ENCODE measurements at regions not wholly inside any gene's neighbourhood (a gene's known extent, or its start where the extent isn't known, plus 50 kb on each side); places are given as distances from the start of the nearest gene placed in this dataset.

GRCh38 chr10:105855791-105856190 is 1214.7 kb downstream of the SORCS3 start:
- ATAC-seq = no peak

GRCh38 chr10:105844676-105845570 is 1203.8 kb downstream of the SORCS3 start:
- ATAC-seq = no peak

DNA sequence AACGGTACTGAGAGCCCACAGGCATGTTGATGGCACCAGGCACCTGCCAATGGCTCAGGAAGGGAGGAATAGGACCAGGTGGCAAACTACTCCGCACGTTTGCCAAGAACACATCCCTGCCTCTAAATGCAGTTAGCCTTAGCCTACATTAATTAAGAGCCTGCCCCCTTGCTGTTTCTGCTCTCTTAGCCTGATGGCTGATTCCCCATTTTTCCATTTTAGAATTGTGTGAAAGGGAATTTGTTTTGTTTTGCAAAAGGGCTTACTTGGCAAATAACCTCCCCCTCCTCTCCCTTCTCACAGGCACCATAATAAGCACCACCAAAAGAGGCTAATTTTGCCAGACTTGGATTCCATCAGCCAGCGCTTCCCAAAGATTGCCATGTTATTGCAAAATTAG is 1203.2 kb downstream of the SORCS3 start:
- ATAC-seq = no peak

DNA sequence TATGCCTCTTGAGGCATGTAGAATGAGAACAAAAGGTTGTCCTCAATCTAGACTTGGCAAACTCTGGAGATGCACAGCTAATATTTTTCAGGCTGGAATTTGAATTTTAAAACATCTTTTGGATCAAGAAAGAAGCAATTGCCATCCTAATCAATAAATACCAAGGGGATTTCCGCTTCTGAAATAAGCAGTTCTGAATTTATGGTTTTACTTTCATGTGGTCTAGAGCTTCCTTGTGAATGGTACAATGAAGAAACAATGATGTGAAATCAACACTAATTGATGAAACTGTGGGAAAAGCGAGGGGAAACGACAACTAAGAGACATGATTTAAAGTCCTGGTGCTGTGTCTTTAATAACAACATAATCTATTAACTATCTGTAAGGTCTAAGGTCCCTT is 1202.7 kb downstream of the SORCS3 start:
- no peak for ATAC-seq

DNA sequence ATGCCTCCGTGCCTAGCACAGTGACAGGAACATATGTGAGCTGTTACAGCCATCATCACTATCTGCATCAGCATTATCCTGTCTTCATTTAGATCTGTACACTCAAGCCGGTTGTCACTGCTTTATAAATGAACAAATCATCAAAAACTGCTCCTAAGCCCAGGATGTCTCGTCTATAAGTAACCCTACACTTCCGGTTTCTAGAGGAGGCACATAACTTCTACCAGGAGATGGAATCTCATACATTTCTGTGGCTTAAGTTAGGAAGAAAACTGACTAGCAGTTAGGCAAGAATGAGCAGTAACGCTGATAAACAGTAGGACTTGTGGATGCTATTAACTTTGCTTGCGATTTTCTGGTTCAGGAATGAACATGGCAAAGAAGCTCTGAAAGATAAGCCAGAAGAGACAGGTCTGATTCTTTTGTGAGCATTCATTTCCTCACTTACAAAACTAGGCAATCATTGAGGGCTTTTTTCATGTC is 1199.2 kb downstream of the SORCS3 start:
- no peak for ATAC-seq

- no peak for ATAC-seq
These were observed 1197.3 kb downstream of the SORCS3 start for GRCh38 chr10:105838392-105838791.

GRCh38 chr10:105837951-105838350 is 1196.9 kb downstream of the SORCS3 start:
- ATAC-seq = peak; percentile 69 to 74

DNA sequence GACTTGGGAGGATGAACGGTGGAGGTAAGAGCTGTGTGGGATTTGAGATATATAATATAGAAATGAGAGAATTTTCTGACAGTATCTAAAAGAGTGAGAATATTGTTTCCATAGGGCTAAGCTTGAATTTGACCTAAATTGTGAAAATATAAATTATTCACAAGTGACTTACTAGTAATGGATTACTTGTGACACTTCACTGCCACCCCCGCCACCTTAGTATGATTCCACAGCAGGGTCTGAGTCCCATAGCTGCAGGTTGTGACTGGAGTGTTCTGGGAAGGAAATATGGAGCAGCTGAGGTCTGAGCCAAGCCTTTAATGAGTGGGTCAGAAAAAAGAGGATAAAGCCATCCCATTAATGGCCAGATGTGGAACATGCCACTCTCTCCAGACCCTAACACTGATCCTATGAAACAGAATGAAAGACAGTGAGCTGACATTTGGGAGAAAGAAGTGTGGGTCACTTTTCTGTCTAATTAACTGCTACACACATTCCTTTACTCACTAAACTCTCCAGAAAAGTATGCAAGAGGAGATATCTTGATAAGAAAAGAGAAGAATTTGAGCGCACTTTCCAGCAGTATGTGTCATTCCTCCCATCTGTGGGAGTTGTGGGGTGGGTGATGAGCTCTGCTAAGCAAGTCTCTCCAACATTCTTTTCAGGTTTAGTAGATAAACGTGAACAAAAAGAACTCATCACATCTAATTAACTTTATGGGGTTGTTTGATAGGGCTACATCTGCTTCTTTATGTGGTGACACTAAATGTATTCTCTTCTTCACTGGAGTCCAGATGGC is 1193.4 kb downstream of the SORCS3 start:
- ATAC-seq = no peak

GRCh38 chr10:105827133-105827532 is 1186.0 kb downstream of the SORCS3 start:
- no peak for ATAC-seq

DNA sequence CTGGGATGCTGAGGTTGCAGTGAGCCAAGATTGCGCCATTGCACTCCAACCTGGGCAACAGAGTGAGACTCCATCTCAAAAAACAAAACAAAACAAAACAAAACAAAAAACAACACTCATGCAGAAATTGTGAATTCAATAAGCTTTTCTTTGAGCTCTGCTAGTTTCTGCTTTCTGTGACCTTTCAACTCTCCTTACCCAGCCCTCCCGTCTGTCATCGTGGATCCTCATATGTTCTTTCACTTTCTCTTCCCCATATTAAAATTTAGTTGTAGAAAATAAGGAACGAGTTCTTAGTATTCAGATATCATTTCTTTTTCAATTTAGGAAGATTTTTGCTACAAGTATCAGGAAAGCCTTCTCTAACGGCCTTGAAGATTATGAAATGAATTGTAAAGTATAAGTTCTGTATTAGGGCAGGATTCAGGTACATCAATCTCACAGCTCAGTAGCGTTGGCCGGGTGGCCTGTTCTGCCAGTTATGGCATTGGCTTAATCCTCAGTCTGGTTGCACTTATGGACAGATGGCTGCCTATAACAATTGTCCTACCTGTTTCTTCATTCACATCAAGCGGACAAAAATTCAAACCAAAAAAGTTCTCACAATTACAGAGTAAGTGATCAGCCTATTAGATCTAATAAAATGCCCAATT is 1167.0 kb downstream of the SORCS3 start:
- ATAC-seq = no peak

DNA sequence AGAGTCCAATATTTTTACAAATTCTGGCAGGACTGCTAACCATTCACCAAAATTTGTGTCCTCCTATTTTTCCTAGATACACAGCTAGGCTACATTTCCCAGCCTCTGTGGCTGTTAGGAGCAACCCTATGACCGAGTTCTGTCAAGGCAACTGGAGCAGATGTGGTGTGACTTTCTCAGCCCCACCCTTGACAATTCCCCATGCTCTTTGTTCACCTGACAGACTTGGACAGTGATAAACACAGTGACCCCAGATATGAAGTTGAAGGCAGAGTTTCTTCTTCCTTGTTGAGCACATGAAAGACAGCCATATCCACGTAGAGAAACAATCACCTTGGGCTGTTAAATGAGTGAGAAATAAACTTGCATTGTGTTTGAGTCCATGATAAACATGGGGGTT is 1162.1 kb downstream of the SORCS3 start:
- no peak for ATAC-seq

GRCh38 chr10:105800641-105801040 is 1159.6 kb downstream of the SORCS3 start:
- no peak for ATAC-seq

- ATAC-seq = no peak
These were observed 1157.3 kb downstream of the SORCS3 start for GRCh38 chr10:105798328-105798889.

DNA sequence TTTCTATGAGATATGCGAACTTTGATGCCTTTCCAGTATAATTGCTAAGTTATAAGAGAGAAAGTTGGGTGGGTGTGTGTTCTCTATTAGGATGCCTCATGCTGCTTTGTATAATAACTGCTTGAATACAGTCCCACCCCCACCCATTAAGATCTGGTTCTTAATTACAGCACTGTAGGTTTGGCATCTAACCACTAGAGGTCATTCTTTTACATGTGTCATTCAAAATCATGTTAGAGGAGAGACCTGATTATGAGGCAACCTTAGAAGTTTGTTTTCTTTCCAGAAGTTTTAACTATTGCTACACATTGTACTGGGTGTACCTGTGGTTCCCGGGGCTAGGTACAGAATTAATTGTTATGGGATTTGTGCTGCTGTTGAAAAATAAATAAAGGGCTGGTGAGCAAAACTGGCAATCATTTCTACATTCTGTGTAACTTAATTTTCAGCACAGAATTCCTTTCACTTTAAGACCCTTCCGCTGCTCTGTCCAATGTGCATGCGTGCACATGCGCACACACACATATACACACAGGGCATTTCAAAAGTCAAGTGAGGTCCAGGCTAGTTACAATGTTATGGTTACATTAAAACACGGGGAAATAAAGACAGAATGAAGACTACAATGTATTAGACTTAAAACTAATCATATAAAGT is 1156.3 kb downstream of the SORCS3 start:
- ATAC-seq = no peak

DNA sequence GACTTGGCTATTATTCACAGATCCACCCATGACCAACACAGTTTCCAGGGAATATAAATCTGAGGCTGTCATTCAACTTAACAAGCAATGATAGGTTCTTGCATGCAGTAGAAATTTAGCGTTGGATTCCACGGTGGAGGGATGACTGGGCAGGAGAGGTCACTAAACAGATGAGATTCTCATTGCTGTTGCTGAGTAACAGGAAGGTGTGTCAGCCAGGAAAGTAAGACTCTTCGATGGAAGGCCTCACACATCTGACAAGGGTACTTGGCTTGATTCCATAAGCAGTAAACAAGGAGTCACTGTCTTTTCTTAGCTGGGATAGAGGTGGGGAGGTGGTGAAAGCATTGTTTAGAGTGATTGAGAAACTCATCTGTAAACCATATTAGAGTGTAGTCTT is 1152.0 kb downstream of the SORCS3 start:
- no peak for ATAC-seq

- ATAC-seq = no peak
These were observed 1144.6 kb downstream of the SORCS3 start for GRCh38 chr10:105785721-105786120.

- ATAC-seq = no peak
These were observed 1142.9 kb downstream of the SORCS3 start for GRCh38 chr10:105783936-105784483.

GRCh38 chr10:105774881-105775280 is 1133.8 kb downstream of the SORCS3 start:
- no peak for ATAC-seq

DNA sequence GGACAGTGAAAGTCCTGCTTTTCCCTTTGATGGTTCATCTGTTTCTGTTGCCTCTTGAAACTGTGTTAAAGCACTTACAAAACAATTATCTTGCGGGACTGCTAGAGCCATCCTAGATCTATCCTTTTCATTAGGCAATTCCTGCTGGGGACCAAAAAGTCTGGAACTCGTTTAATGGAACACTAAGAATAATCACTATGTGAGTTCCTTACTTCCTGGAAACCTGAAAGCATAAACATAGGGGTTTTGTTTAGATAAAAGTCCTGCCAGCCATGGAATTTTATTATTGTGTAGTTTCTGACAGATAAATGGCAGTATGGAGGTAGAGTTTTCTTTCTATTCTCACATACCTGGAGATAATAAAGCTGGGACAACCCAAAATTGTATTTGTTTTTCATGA is 1133.3 kb downstream of the SORCS3 start:
- no peak for ATAC-seq

DNA sequence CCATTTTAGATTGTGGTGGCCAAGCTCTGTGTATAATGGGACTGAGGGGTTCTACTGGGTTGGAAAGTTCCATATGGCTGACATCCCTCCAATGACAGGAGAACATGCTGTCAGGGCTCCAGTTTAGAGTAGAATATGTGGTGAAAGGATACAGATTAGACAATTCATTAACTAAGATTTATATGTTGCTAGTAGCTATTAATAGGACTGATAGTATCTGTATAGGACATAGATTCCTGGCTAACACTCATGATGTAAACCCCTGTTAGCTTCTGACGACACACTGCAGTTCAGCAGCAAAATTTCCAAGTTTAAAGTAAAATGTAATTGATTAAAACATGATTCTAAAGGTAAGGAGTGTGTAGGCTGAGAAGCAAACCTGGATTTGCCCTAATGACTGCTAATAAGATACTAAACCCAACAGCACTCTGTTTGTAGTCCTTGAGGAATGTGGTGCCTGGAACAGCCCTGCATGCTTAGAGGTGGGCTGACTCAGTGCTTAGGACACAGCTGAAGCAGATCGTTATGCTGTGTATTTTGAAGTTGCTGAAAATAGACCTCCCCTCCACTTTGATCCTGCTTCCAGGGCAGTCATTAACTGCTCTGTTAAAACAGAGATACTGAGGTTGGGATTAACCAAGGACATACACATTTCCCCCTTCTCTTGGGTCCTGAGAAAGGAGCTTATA is 1129.6 kb downstream of the SORCS3 start:
- ATAC-seq = no peak

Data from activated CD4-positive, CD25-positive, alpha-beta regulatory T cell treated with anti-CD3 and anti-CD28 coated beads, Interleukin-2, amount 50 U/mL, for 24 hours (primary cell).